ENCODE measurements at regions not wholly inside any gene's neighbourhood (a gene's known extent, or its start where the extent isn't known, plus 50 kb on each side); places are given as distances from the start of the nearest gene placed in this dataset.

- TF ChIP-seq CTCF (IDR thresholded peaks at IDR 0.05; ENCODE audit: insufficient read depth, low read depth, low read length) = no peak
- no peak for TF ChIP-seq EZH2 (IDR thresholded peaks at IDR 0.05; ENCODE audit: insufficient read depth, low read length)
Measured at GRCh38 chr11:134862105-134862502, 450.1 kb upstream of the B3GAT1 start.

All from astrocyte (in vitro differentiated cells and primary cell).